CD4-positive, alpha-beta T cell treated with Interferon alpha-2 for 1 hour (primary cell): ENCODE measurements at regions not wholly inside any gene's neighbourhood (a gene's known extent, or its start where the extent isn't known, plus 50 kb on each side); places are given as distances from the start of the nearest gene placed in this dataset.
"Not testable (repeated sequence)": the region's sequence is repeated elsewhere in the genome, so short reads cannot be mapped to it uniquely, and the experiment has no call there.

ENCODE experiments used
- DNase-seq, 2 donors: peaks; one replicate each; pipeline ENCODE4 v3.0.0-alpha.2; 2020 to 2022

- no peak for DNase-seq
These were observed 660.9 kb upstream of the LINC00305 start for GRCh38 chr18:64809801-64810200.

GRCh38 chr18:64807560-64807959, 658.7 kb upstream of the LINC00305 start:
- no peak for DNase-seq

GRCh38 chr18:64806691-64807090, 657.8 kb upstream of the LINC00305 start:
- DNase-seq: no peak

- no peak for DNase-seq
These were observed 657.3 kb upstream of the LINC00305 start for GRCh38 chr18:64806232-64806631.

- no peak for DNase-seq
These were observed 654.6 kb upstream of the LINC00305 start for GRCh38 chr18:64803471-64803870.

GRCh38 chr18:64800151-64800550, 651.3 kb upstream of the LINC00305 start:
- no peak for DNase-seq

GRCh38 chr18:64799376-64799775, 650.5 kb upstream of the LINC00305 start:
- DNase-seq: no peak

GRCh38 chr18:64791236-64791635, 642.3 kb upstream of the LINC00305 start:
- DNase-seq: no peak

- no peak for DNase-seq
These were observed 636.8 kb upstream of the LINC00305 start for GRCh38 chr18:64785686-64786085.

- DNase-seq: no peak
These were observed 628.7 kb upstream of the LINC00305 start for GRCh38 chr18:64777556-64777955.

GRCh38 chr18:64765908-64766307, 617.0 kb upstream of the LINC00305 start:
- no peak for DNase-seq

- DNase-seq: no peak
These were observed 603.8 kb upstream of the LINC00305 start for GRCh38 chr18:64752707-64753106.

- DNase-seq: no peak
These were observed 601.0 kb upstream of the LINC00305 start for GRCh38 chr18:64749884-64750283.

GRCh38 chr18:64747803-64748202, 598.9 kb upstream of the LINC00305 start:
- DNase-seq: no peak

GRCh38 chr18:64742898-64743297, 594.0 kb upstream of the LINC00305 start:
- no peak for DNase-seq

- DNase-seq: no peak
These were observed 585.2 kb upstream of the LINC00305 start for GRCh38 chr18:64734063-64734462.

- not testable (repeated sequence) for DNase-seq
These were observed 576.8 kb upstream of the LINC00305 start for GRCh38 chr18:64725657-64726056.

- DNase-seq: no peak
These were observed 572.0 kb upstream of the LINC00305 start for GRCh38 chr18:64720781-64721464.

GRCh38 chr18:64718808-64719207, 569.9 kb upstream of the LINC00305 start:
- no peak for DNase-seq

- DNase-seq: no peak
These were observed 568.1 kb upstream of the LINC00305 start for GRCh38 chr18:64717026-64717425.

- DNase-seq: no peak
These were observed 565.2 kb upstream of the LINC00305 start for GRCh38 chr18:64714086-64714485.

GRCh38 chr18:64713284-64713683, 564.4 kb upstream of the LINC00305 start:
- DNase-seq: peak in 1 of 2 donors; percentile 29

- DNase-seq: no peak
These were observed 563.1 kb upstream of the LINC00305 start for GRCh38 chr18:64712035-64712434.

GRCh38 chr18:64710105-64710861, 561.4 kb upstream of the LINC00305 start:
- DNase-seq: no peak

GRCh38 chr18:64707052-64707451, 558.2 kb upstream of the LINC00305 start:
- no peak for DNase-seq
